Body of pancreas (tissue), 4 donors: ENCODE measurements at regions not wholly inside any gene's neighbourhood (a gene's known extent, or its start where the extent isn't known, plus 50 kb on each side); places are given as distances from the start of the nearest gene placed in this dataset.

Experiments
- ATAC-seq: fragments of 150-250 bp; one replicate; pipeline ENCODE4 v1.9.1; 2016
- DNase-seq, 4 donors: peaks; one replicate each; pipeline ENCODE4 v3.0.0-alpha.2; 2019
- H3K27ac ChIP-seq, 4 donors: fragments of 200-600 bp; sonication (generic); 1 replicate in 3 of 4; 2 replicates in 1 of 4; pipeline versions ENCODE4 v1.5.1 to v1.6.1; 2016 to 2019; ENCODE audit warnings: mild to moderate bottlenecking in 1 of 4, mixed read lengths in 1 of 4, moderate library complexity in 1 of 4
- H3K27me3 ChIP-seq, 2 donors: fragments of 200-600 bp; sonication (generic); one replicate each; pipeline ENCODE4 v1.6.0; 2016; ENCODE audit warnings: mild to moderate bottlenecking in 1 of 2
- H3K36me3 ChIP-seq, 2 donors: fragments of 200-600 bp; sonication (generic); replicated peaks in 1 of 2; 2 replicates each; pipeline ENCODE4 v1.5.1; 2016; ENCODE audit warnings: low read depth in 2 of 2; ENCODE audit not compliant: insufficient read depth in 1 of 2
- H3K4me1 ChIP-seq: fragments of 200-600 bp; sonication (generic); one replicate; pipeline ENCODE4 v1.6.0; 2016
- H3K4me3 ChIP-seq, 2 donors: fragments of 200-600 bp; sonication (generic); 1 replicate in 1 of 2; 2 replicates in 1 of 2; pipeline ENCODE4 v1.5.1; 2016 to 2019
- H3K9me3 ChIP-seq, 3 donors: fragments of 200-600 bp; sonication (generic); 1 replicate in 2 of 3; 2 replicates in 1 of 3; pipeline ENCODE4 v1.5.1; 2016
- CTCF ChIP-seq, 7 experiments: fragments of 450-650 bp in 4 of 7; fragments of 200-600 bp in 3 of 7; sonication (generic) in 3 of 7; IDR thresholded peaks; one replicate each; pipeline ENCODE4 v1.5.1; 2016 to 2019; ENCODE audit warnings: antibody characterized with exemption in 7 of 7
- POLR2A ChIP-seq, 3 donors: fragments of 450-650 bp; IDR thresholded peaks; one replicate each; pipeline ENCODE4 v1.6.1; 2016; ENCODE audit warnings: antibody characterized with exemption in 3 of 3, mild to moderate bottlenecking in 2 of 3
- WGBS, 2 donors: methylation state at CpG; one replicate each; pipeline ENCODE4 v1.1.5; 2017; 5-methylcytosine and 5-hydroxymethylcytosine counted together
- intact Hi-C: fragments of 100-400 bp; cut with DNase I; formaldehyde crosslinking; loops from one replicate; pipeline ENCODE4 v1.15.1; 2023

- Histone ChIP-seq H3K9me3 (no peaks in the 10 kb centered on the region), H3K4me3 (no peak overlapping the region), H3K27ac (no peak overlapping the region), H3K4me1 (no peaks in the 10 kb centered on the region), H3K36me3 (no peaks in the 10 kb centered on the region), H3K27me3 (no peaks in the 10 kb centered on the region)
- no peak for ATAC-seq
- no peak for DNase-seq
- TF ChIP-seq CTCF (IDR thresholded peaks at IDR 0.05) (no peak), POLR2A (IDR thresholded peaks at IDR 0.05) (no peak)
- 67 to 74% methylated on average over 8 of the region's 8 CpGs for WGBS, 2 donors
- intact Hi-C loops: no loop called here
These were observed 1120.0 kb downstream of the IGSF11 start for GRCh38 chr3:117914540-117915100.

- ATAC-seq (no peak), DNase-seq (no peak)
- Histone ChIP-seq H3K27me3 (no peaks in the 10 kb centered on the region), H3K4me3 (no peak overlapping the region), H3K4me1 (no peaks in the 10 kb centered on the region), H3K27ac (no peak overlapping the region), H3K9me3 (no peaks in the 10 kb centered on the region), H3K36me3 (no peaks in the 10 kb centered on the region)
- WGBS, 2 donors: 87 to 88% methylated on average over 2 of the region's 2 CpGs
- TF ChIP-seq POLR2A (IDR thresholded peaks at IDR 0.05): no peak
- no peak for TF ChIP-seq CTCF (IDR thresholded peaks at IDR 0.05)
- intact Hi-C loops: no loop called here
These were observed 1117.8 kb downstream of the IGSF11 start for GRCh38 chr3:117916839-117917238.

- intact Hi-C loops: no loop called here
- H3K27me3 ChIP-seq: no peaks in the 10 kb centered on the region
- TF ChIP-seq CTCF (IDR thresholded peaks at IDR 0.05) (no peak), POLR2A (IDR thresholded peaks at IDR 0.05) (no peak)
- no peak overlapping the region for H3K4me3 ChIP-seq
- H3K4me1 ChIP-seq: no peaks in the 10 kb centered on the region
- H3K9me3 ChIP-seq: no peaks in the 10 kb centered on the region
- ATAC-seq (no peak), DNase-seq (no peak)
- no peaks in the 10 kb centered on the region for H3K36me3 ChIP-seq
- WGBS, 2 donors: 77 to 81% methylated on average over 1 of the region's 1 CpG
- H3K27ac ChIP-seq: no peak overlapping the region
These were observed 1115.0 kb downstream of the IGSF11 start for GRCh38 chr3:117919621-117920020.

GRCh38 chr3:117920253-117920898, 1114.3 kb downstream of the IGSF11 start:
- no peaks in the 10 kb centered on the region for H3K4me1 ChIP-seq
- DNase-seq: no peak
- no peaks in the 10 kb centered on the region for H3K9me3 ChIP-seq
- ATAC-seq: no peak
- intact Hi-C loops: no loop called here
- TF ChIP-seq CTCF (IDR thresholded peaks at IDR 0.05): no peak
- no peak for TF ChIP-seq POLR2A (IDR thresholded peaks at IDR 0.05)
- H3K27me3 ChIP-seq: no peaks in the 10 kb centered on the region
- H3K27ac ChIP-seq: no peak overlapping the region
- no peaks in the 10 kb centered on the region for H3K36me3 ChIP-seq
- WGBS, 2 donors: 52 to 55% methylated on average over 7 of the region's 7 CpGs
- H3K4me3 ChIP-seq: no peak overlapping the region

- ATAC-seq (no peak), DNase-seq (no peak)
- intact Hi-C loops: no loop called here
- no peaks in the 10 kb centered on the region for H3K27me3 ChIP-seq
- no peaks in the 10 kb centered on the region for H3K9me3 ChIP-seq
- H3K4me1 ChIP-seq: no peaks in the 10 kb centered on the region
- no peaks in the 10 kb centered on the region for H3K36me3 ChIP-seq
- H3K4me3 ChIP-seq: no peak overlapping the region
- no peak for TF ChIP-seq POLR2A (IDR thresholded peaks at IDR 0.05)
- TF ChIP-seq CTCF (IDR thresholded peaks at IDR 0.05): no peak
- no peak overlapping the region for H3K27ac ChIP-seq
- 68 to 74% methylated on average over 3 of the region's 3 CpGs for WGBS, 2 donors
These were observed 1113.2 kb downstream of the IGSF11 start for GRCh38 chr3:117921411-117921810.
